Endothelial cell of umbilical vein (primary cell): ENCODE measurements at regions not wholly inside any gene's neighbourhood (a gene's known extent, or its start where the extent isn't known, plus 50 kb on each side); places are given as distances from the start of the nearest gene placed in this dataset.

ENCODE experiments used
- BruUV-seq: library from RNA; stranded (reverse); fragments of 400-500 nt; replicated peaks from 2 replicates; lab custom pipeline; 2021; lab: Mats Ljungman, UMichigan
- CTCF ChIA-PET: fragments of 300-600, 350-600 bp; sonication (Branson Sonifier 250); formaldehyde crosslinking; loops from one replicate; lab custom pipeline; 2021; ENCODE audit warnings: antibody characterized with exemption, inconsistent platforms; lab: Charles Lee
- POLR2A ChIA-PET: fragments of 300-600, 350-600 bp; sonication (Branson Sonifier 250); formaldehyde crosslinking; loops from one replicate; lab custom pipeline; 2021; ENCODE audit warnings: antibody characterized with exemption, inconsistent platforms; lab: Charles Lee
- DNase-seq: peaks from one replicate; pipeline ENCODE4 v3.0.0-alpha.2; 2011; ENCODE audit warnings: low read depth, low spot score
- FAIRE-seq: peaks from 2 replicates; lab custom pipeline; 2011; peaks lifted over from hg19 to GRCh38; lab: Jason Lieb, UNC
- H2AFZ ChIP-seq: 2 replicates; pipeline ENCODE4 v1.6.0; 2012; ENCODE audit warnings: low read depth, low read length, control low read depth, inconsistent platforms
- H3K27ac ChIP-seq: 2 replicates; pipeline ENCODE4 v1.5.1; 2011; ENCODE audit warnings: low read depth, mild to moderate bottlenecking, control low read depth, low read length, moderate library complexity; ENCODE audit not compliant: insufficient read depth
- H3K27me3 ChIP-seq, 2 experiments: 2 replicates each; pipeline versions ENCODE4 v1.6.0 to v1.6.1; 2011; ENCODE audit warnings: low read length in 2 of 2, mixed read lengths in 1 of 2; ENCODE audit not compliant: control insufficient read depth in 2 of 2, insufficient read depth in 2 of 2
- H3K36me3 ChIP-seq, 2 experiments: 2 replicates in 1 of 2; 3 replicates in 1 of 2; pipeline ENCODE4 v1.5.1; 2011; ENCODE audit warnings: low read length in 2 of 2, mild to moderate bottlenecking in 1 of 2, moderate library complexity in 1 of 2; ENCODE audit not compliant: control insufficient read depth in 2 of 2, insufficient read depth in 2 of 2; ENCODE audit errors: extremely low read depth in 1 of 2
- H3K4me1 ChIP-seq: 3 replicates; pipeline ENCODE4 v1.5.1; 2011; ENCODE audit warnings: mild to moderate bottlenecking, low read length; ENCODE audit not compliant: control insufficient read depth, insufficient read depth; ENCODE audit errors: extremely low read depth
- H3K4me2 ChIP-seq: 2 replicates; pipeline ENCODE4 v1.6.1; 2011; ENCODE audit warnings: low read length, control low read depth, mixed read lengths; ENCODE audit not compliant: insufficient read depth
- H3K4me3 ChIP-seq, 3 experiments: fragments of 200-600 bp in 1 of 3; sonication (generic), shearing (Covaris generic) in 1 of 3; replicated peaks in 1 of 3; 2 replicates each; pipeline ENCODE4 v1.5.1; 2011 to 2016; ENCODE audit warnings: control low read depth in 3 of 3, low read length in 3 of 3, mild to moderate bottlenecking in 2 of 3, inconsistent platforms in 1 of 3, low read depth in 1 of 3, moderate library complexity in 1 of 3; ENCODE audit not compliant: insufficient read depth in 1 of 3
- H3K79me2 ChIP-seq: 2 replicates; pipeline ENCODE4 v1.6.0; 2012; ENCODE audit warnings: low read length, inconsistent platforms; ENCODE audit not compliant: control insufficient read depth, insufficient read depth
- H3K9ac ChIP-seq: replicated peaks from 2 replicates; pipeline ENCODE3; 2011; ENCODE audit warnings: low read length, control low read depth; ENCODE audit not compliant: insufficient read depth; ENCODE audit errors: extremely low read depth
- H3K9me1 ChIP-seq: replicated peaks from 3 replicates; pipeline ENCODE4 v1.6.0; 2011; ENCODE audit warnings: mild to moderate bottlenecking, low read length; ENCODE audit not compliant: control insufficient read depth, insufficient read depth; ENCODE audit errors: extremely low read depth
- H3K9me3 ChIP-seq: replicated peaks from 2 replicates; pipeline ENCODE4 v1.5.1; 2012; ENCODE audit warnings: low read length, inconsistent platforms; ENCODE audit not compliant: control insufficient read depth, insufficient read depth
- H4K20me1 ChIP-seq: replicated peaks from 2 replicates; pipeline ENCODE3; 2011; ENCODE audit warnings: mild to moderate bottlenecking, low read length; ENCODE audit not compliant: control insufficient read depth, insufficient read depth; ENCODE audit errors: extremely low read depth
- CTCF ChIP-seq, 2 donors: IDR thresholded peaks; 1 replicate in 1 of 2; 2 replicates in 1 of 2; pipeline ENCODE4 v1.5.1; 2011; ENCODE audit warnings: low read length in 2 of 2, mild to moderate bottlenecking in 2 of 2, moderate library complexity in 2 of 2, control low read depth in 1 of 2, inconsistent platforms in 1 of 2, low read depth in 1 of 2; ENCODE audit not compliant: insufficient read depth in 1 of 2; ENCODE audit errors: extremely low read depth in 1 of 2
- EZH2 ChIP-seq: IDR thresholded peaks from 2 replicates; pipeline ENCODE4 v1.6.1; 2012; ENCODE audit warnings: borderline replicate concordance, low read depth, mild to moderate bottlenecking, moderate library complexity, low read length, inconsistent platforms; ENCODE audit not compliant: severe bottlenecking
- FOS ChIP-seq: IDR thresholded peaks from 2 replicates; pipeline ENCODE4 v1.6.1; 2011; ENCODE audit warnings: mild to moderate bottlenecking, low read length, moderate library complexity, borderline replicate concordance; ENCODE audit not compliant: insufficient read depth
- GATA2 ChIP-seq: IDR thresholded peaks from 2 replicates; pipeline ENCODE4 v1.7.0; 2011; ENCODE audit warnings: low read depth, mild to moderate bottlenecking, moderate library complexity, mixed read lengths, low read length; ENCODE audit not compliant: insufficient read length, insufficient read depth
- JUN ChIP-seq: IDR thresholded peaks from 2 replicates; pipeline ENCODE4 v1.6.1; 2011; ENCODE audit warnings: borderline replicate concordance, low read depth; ENCODE audit not compliant: insufficient read length, insufficient read depth
- MAX ChIP-seq: IDR thresholded peaks from 2 replicates; pipeline ENCODE4 v1.6.1; 2011; ENCODE audit not compliant: insufficient read depth, insufficient read length
- MYC ChIP-seq: IDR thresholded peaks from one replicate; pipeline ENCODE4 v1.6.1; 2011; ENCODE audit warnings: mild to moderate bottlenecking, low read depth, low read length
- POLR2A ChIP-seq: IDR thresholded peaks from 2 replicates; pipeline ENCODE4 v1.6.1; 2012; ENCODE audit warnings: low read depth, mild to moderate bottlenecking, control low read depth, low read length
- POLR2AphosphoS5 ChIP-seq: IDR thresholded peaks from 2 replicates; pipeline ENCODE4 v1.6.1; 2012; ENCODE audit warnings: low read depth, mild to moderate bottlenecking, control low read depth, low read length, moderate library complexity; ENCODE audit not compliant: insufficient read depth
- dilution Hi-C: fragments of 300-500 bp; cut with MboI; formaldehyde crosslinking; loops from one replicate; pipeline ENCODE4 v1.15.0; 2019; ENCODE audit warnings: low sequenced_read_pairs; ENCODE audit not compliant: extremely low pct_ligation_motif_present
- intact Hi-C: fragments of 100-400 bp; cut with micrococcal nuclease; formaldehyde crosslinking; loops from one replicate; pipeline ENCODE4 v1.10.0; 2022

GRCh38 chr3:44068753-44069152 lies 172.9 kb upstream of the TOPAZ1 start:
- Histone ChIP-seq H3K9me1 (no peaks in the 10 kb centered on the region), H3K36me3 (no peaks in the 10 kb centered on the region), H3K4me3 (no peak overlapping the region), H3K27me3 (no peaks in the 10 kb centered on the region), H3K27ac (no peak overlapping the region), H2AFZ (no peak overlapping the region), H3K79me2 (no peaks in the 10 kb centered on the region), H3K9ac (no peak overlapping the region), H4K20me1 (no peaks in the 10 kb centered on the region), H3K4me2 (no peak overlapping the region), H3K4me1 (no peaks in the 10 kb centered on the region), H3K9me3 (no peaks in the 10 kb centered on the region)
- TF ChIP-seq JUN: no peak
- TF ChIP-seq POLR2A: no peak
- TF ChIP-seq CTCF (IDR thresholded peaks at IDR 0.05; ENCODE audit: extremely low read depth in 1 of 2, insufficient read depth in 1 of 2, low read depth in 1 of 2, low read length in 2 of 2): no peak
- no peak for TF ChIP-seq POLR2AphosphoS5
- TF ChIP-seq EZH2: no peak
- TF ChIP-seq MAX: no peak
- TF ChIP-seq GATA2: no peak
- no peak for TF ChIP-seq FOS
- no peak for TF ChIP-seq MYC
- POLR2A ChIA-PET: no interaction called here
- no peak for FAIRE-seq
- no peak for DNase-seq
- dilution Hi-C loops (no loop called here), intact Hi-C loops (no loop called here)
- CTCF ChIA-PET: no interaction called here
- no TSS peak for BruUV-seq
